Stimulated activated CD4-positive, alpha-beta T cell treated with anti-CD3 and anti-CD28 coated beads, TNF-alpha, amount 100 ng/mL, for 48 hours (primary cell): ENCODE measurements at regions not wholly inside any gene's neighbourhood (a gene's known extent, or its start where the extent isn't known, plus 50 kb on each side); places are given as distances from the start of the nearest gene placed in this dataset.

Source experiments
- DNase-seq, 3 donors: peaks; one replicate each; pipeline ENCODE4 v3.0.0-alpha.2; 2020; ENCODE audit warnings: low read depth in 3 of 3

DNA sequence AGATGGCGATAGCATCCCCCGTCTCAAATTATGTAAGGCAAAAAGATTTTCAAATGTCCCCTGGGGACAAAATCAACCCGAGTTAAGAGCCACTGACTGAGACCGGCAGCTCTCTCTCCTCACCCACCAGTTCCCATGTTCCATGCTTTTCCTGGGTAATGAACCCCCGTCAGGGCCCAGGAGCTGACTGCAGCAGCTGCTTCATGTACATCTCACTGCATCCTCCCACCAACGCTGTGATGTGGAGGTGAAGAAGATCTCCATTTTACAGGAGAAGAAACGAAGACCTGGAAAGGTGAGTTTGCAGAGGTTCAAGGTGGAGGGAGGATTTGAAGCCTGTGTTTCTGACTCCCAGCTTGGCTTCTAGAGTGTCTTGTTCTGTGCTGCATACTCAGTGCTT lies 481.1 kb downstream of the MIAT start:
- no peak for DNase-seq

DNA sequence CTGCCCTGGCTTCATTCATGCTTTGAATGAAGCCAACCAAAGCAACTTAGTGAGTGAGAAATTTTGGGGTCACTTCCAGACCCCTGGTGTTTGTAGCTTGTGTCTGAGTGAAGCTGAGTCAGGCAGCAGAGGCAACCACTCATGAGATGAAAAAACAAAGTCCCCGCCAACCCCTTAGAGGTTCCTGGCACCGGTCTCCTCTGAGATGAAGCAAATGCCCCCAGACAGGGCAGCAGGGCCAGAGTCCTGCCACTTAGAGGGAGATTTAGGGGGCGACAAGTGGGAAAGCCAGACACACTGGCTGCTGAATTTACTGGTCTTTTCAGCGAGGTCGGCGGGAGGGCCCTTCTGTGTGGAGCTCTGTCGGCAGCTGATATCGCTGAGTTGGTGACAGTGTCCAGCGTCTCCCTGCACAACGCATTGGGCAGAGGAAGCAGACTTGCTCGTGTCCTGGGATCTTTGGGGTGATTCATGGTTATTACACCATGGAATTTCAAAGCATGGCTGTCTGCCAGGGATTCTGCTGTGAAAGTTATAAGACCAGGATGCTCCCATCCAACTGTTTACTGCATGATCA lies 482.6 kb downstream of the MIAT start:
- DNase-seq, result no peak

DNA sequence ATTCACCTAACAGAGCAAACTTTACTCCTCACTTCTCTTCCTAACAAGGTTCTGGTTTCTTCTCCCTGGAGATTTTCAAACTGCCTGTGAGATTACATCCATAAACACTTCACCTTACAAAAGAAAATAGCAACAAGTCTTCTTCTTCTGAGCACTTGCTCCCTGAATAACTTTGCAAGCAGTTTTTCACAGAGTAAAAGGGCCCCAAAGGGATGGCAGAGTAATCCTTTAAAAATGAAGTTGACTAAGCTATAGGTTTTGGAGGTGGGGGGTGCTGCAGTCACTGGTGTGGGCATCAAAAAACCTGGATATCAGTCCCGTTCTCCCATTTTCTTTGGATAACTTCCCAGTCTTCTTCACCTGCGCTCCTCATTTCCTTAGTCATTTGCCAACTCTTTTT lies 484.9 kb downstream of the MIAT start:
- DNase-seq, result no peak

DNA sequence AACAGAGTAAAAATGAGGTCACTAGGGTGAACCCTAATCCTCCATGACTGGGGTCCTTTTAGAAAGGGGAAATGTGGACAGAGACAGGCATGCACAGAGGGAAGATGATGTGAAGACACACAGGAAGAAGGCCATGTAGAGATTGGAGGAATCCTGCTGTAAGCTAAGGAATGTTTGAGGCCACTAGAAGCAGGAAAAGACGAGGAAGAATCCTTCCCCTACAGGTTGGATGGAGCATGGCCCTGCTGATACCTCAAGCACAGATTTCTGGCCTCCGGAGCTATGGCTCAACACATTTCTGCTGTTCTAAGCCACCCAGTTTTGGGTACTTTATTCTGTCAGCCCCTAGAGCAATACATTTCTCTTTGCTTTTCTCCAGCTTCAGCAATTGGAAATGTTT lies 486.9 kb downstream of the MIAT start:
- no peak for DNase-seq

DNA sequence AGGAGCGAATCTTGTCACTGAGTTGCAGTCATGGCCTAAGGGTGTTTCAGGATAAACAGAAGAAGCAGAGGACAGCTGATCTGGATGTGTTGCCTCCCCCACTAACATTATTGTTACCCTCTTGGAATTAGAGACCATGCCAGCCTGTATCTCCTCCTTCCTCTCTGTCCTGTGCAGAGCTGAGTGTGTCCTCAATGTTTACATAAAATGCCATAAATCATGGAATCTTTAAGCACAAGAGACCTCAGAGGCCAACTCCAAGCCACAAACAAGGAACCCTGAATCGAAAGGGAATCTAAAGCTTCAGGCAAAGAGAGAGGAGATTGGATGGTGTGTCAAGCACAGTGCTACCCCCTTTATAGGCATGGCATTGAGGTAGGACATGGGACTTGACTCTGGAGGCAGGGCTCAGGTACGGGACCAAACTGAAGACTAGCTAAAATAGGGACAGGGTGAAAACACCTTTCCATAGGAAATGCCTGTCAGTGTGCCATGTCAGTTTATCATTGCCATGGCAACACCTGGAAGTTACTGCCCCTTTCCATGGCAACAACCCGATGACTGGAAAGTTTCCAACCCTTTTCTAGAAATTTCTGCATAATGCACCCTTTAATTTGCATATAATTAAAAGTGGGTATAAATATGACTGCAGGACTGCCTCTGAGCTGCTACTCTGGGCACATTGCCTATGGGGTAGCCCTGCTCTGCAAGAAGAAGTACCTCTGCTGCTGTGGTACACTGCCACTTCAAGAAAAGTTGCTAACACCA lies 489.7 kb downstream of the MIAT start:
- DNase-seq, result no peak

- DNase-seq, result no peak
Measured at GRCh38 chr22:27148055-27148454, 490.7 kb downstream of the MIAT start.

- DNase-seq, result no peak
Measured at GRCh38 chr22:27148886-27149470, 491.6 kb downstream of the MIAT start.

- no peak for DNase-seq
Measured at GRCh38 chr22:27149921-27150543, 492.6 kb downstream of the MIAT start.

- no peak for DNase-seq
Measured at GRCh38 chr22:27150544-27150941, 493.2 kb downstream of the MIAT start.

GRCh38 chr22:27151407-27151806 lies 494.0 kb downstream of the MIAT start:
- DNase-seq, result no peak

DNA sequence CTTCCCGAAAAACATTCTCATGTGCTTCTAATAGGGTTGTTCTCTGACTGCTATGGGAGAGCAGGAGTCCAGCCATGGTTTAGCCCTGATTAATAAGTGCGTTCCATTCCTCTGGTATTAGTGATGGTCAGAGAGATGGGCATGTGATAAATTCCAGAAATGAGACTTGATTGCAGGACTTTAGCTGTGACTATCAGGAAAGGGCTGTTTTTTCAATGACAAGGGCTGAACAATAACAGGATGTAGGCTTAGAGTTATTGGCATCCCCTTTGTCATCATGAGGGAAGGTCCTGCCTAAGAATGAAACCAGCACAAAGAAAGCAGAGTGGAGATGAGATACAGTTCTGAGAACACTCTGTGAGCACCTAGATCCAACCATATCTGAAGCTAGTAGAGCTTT lies 494.6 kb downstream of the MIAT start:
- DNase-seq, result no peak

GRCh38 chr22:27152883-27153282 lies 495.5 kb downstream of the MIAT start:
- DNase-seq, result no peak

DNA sequence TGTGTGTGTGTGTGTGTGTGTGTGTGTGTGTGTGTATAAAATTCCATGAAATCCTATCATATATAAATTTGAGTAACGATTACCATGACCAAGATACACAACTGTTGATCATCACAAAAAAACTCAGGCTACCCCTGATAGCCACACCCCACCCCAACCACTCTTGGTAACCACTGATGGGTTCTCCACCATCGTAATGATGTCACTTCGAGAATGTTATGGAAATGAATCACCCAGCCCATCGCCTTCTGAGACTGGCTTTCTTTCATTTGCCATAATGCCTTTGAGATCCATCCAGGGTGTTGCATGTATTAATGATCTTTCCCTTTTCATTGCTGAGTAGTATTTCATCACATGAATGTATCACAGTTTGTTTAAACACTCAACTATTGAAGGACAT lies 496.0 kb downstream of the MIAT start:
- no peak for DNase-seq

- no peak for DNase-seq
Measured at GRCh38 chr22:27154717-27155116, 497.3 kb downstream of the MIAT start.

DNA sequence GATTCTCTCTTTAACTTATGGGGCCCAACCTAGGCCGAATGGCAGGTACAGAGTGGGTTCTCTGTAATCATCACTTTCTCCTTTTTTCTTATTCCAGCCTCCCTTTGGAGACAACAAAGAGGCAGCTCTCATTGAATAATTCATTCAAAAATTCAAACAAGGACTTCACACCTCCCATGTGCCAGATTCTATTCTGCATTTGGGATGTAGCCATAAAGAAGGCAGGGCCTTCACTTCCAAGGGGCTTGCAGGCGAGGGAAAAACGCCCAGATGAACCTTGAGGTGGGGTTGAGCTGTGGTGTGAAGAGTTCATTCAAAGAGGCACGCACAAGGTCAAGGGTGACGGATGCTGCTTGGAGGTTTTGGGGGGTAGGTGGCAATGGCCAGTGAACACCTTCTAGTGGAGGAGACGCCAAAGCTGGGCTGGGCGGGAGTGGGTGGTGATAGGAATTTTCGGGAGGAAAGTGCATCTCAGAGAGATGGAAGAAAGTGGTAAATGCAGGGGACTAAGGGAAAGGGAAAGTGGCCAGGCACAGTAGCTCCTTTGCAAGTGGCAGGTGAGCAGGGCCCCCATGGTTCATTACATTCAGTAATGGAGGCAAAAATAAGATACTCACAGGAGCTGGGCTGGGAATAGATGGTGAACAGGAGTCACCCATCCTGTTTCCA lies 499.6 kb downstream of the MIAT start:
- DNase-seq, result no peak

DNA sequence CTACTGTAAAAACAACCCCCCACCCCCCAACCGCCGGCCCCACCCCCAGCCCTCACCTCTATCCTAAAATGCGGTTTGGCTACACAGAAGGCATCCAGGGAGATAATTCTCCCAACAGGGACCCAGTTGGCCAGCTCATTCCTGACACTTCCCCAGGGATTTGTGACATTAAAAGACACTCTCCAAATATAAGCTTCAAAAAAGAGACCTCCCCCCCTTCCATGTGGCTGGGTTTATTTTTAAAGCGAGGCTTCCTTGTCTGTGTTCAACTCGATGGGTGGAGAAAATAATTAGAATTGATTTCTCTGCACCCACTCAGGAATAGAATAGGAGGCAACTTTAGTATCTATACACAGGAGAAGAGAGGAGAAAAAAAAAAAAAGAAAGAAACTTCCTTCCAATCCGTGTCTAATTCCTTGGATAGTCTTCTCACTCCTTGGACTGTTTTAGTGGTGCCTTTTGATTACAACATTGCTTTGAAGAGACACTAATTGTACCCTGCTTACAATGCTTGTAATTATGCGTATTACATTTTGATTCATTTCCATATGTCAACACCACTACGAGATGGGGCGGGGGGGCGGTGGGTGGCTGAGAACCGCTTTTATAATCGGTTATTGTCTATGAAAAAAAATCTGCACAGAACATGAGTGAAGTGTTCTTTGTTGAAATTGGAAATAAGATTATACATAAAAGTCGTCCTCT lies 500.4 kb downstream of the MIAT start:
- DNase-seq, result no peak

- no peak for DNase-seq
Measured at GRCh38 chr22:27159016-27159415, 501.6 kb downstream of the MIAT start.

DNA sequence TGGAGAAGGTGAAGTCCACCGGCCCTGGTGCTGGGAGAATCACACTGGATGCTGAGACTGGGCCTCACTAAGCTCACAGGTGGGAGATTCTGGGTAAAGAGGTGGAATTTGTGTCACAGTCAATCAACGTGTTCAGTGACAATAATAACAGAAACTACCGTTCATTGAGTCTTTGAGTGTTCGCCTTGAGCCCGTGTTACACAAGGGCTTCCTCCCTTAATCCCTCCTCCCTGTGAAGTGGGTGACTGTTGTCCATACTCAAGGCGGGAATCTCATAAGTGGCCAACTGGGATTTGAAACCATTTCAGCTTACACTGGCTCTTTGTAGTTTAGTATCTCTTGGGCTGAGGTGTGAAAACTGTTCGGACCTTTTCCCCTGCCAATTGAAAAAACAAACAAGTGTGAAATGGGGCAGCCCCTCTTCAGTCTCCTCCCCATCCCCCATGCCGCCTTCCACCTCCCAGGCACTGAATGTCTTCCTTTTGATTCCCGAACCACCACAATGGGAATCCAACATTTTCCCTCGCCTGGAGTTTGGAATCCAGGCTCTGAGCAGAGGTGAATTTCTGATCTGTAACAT lies 502.4 kb downstream of the MIAT start:
- DNase-seq, result no peak

- DNase-seq, result no peak
Measured at GRCh38 chr22:27163162-27164137, 506.1 kb downstream of the MIAT start.
